ENCODE measurements at regions not wholly inside any gene's neighbourhood (a gene's known extent, or its start where the extent isn't known, plus 50 kb on each side); places are given as distances from the start of the nearest gene placed in this dataset.
"Not testable (repeated sequence)": the region's sequence is repeated elsewhere in the genome, so short reads cannot be mapped to it uniquely, and the experiment has no call there.

DNA sequence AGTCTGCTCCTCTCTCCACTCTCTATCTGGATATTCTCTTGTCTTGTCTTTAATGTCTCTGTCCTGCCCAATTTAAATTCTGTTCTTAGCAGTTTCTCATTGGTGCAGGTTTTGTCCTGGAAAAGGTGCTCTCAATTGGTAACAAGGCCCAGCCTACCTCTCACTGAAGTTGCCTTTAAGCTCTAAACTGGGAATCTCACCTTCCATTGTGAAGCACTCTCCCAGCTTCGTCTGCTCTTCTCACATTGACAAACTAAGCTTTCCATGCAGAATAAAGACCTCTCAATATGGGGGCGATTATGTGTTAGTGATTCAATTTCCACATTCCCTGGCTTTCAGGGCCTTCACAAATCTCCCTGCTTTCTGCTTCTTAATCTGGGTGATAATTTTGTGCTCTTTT is 1712.2 kb downstream of the GRIK2 start (continued):
- TF ChIP-seq, protein P1, sequence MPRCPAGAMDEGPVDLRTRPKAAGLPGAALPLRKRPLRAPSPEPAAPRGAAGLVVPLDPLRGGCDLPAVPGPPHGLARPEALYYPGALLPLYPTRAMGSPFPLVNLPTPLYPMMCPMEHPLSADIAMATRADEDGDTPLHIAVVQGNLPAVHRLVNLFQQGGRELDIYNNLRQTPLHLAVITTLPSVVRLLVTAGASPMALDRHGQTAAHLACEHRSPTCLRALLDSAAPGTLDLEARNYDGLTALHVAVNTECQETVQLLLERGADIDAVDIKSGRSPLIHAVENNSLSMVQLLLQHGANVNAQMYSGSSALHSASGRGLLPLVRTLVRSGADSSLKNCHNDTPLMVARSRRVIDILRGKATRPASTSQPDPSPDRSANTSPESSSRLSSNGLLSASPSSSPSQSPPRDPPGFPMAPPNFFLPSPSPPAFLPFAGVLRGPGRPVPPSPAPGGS (CRISPR knock-in tag; IDR thresholded peaks at IDR 0.05), result no peak

DNA sequence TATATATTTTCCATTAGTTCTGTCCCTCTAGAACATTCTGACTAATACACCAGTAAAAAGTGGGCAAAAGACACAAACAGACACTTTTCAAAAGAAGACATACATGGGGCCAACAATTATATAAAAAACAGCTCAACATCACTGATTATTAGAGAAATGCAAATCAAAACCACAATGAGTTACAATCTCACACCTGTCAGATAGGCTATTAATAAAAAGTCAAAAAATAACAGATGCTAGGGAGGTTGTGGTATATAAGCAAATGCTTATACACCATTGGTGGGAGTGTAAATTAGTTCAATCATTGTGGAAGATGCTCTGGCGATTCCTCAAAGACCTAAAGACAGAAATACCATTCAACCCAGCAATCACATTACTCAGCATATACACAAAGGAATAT is 1707.8 kb downstream of the GRIK2 start:
- Histone ChIP-seq H3K36me3 (replicated peaks in 1 of 2; ENCODE audit: control insufficient read depth in 1 of 2, insufficient read depth in 2 of 2, low read length in 2 of 2) (no peaks in the 10 kb centered on the region), H3K79me2 (ENCODE audit: insufficient read depth, low read length) (no peaks in the 10 kb centered on the region), H3K27ac (ENCODE audit: extremely low read length, insufficient read depth, low read length) (no peak overlapping the region), H3K4me3 (replicated peaks in 1 of 3; ENCODE audit: insufficient read depth in 1 of 3, low read depth in 2 of 3, low read length in 3 of 3) (no peak overlapping the region), H3K4me1 (ENCODE audit: insufficient read depth, low read length) (no peaks in the 10 kb centered on the region), H3K9me3 (ENCODE audit: low read length) (no peaks in the 10 kb centered on the region), H3K4me2 (ENCODE audit: low read depth, low read length) (no peak overlapping the region), H2AFZ (ENCODE audit: low read length) (no peak overlapping the region), H4K20me1 (ENCODE audit: insufficient read depth, low read length) (no peaks in the 10 kb centered on the region), H3K27me3 (ENCODE audit: control insufficient read depth in 1 of 2, insufficient read depth in 2 of 2, low read length in 2 of 2) (no peaks in the 10 kb centered on the region), H3K9ac (ENCODE audit: insufficient read depth, low read depth, low read length) (no peak overlapping the region)
- intact Hi-C loops (cut with micrococcal nuclease; ENCODE audit: unreplicated experiment), result no loop called here
- TF ChIP-seq ZNF383 (CRISPR knock-in tag; IDR thresholded peaks at IDR 0.05; ENCODE audit: borderline replicate concordance), result no peak
- TF ChIP-seq, protein P2, sequence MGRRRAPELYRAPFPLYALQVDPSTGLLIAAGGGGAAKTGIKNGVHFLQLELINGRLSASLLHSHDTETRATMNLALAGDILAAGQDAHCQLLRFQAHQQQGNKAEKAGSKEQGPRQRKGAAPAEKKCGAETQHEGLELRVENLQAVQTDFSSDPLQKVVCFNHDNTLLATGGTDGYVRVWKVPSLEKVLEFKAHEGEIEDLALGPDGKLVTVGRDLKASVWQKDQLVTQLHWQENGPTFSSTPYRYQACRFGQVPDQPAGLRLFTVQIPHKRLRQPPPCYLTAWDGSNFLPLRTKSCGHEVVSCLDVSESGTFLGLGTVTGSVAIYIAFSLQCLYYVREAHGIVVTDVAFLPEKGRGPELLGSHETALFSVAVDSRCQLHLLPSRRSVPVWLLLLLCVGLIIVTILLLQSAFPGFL (CRISPR knock-in tag; IDR thresholded peaks at IDR 0.05), result no peak
- 72% methylated on average over 1 of the region's 1 CpG for WGBS (ENCODE audit: low lambda C conversion rate)
- FAIRE-seq (no peak), DNase-seq (ENCODE audit: low spot score) (no peak), ATAC-seq (no peak)
- ChIA-PET POLR2A (no interaction called here), CTCF (ENCODE audit: low intra/inter-chr PET ratio, low total read pairs) (no interaction called here)
- in situ Hi-C loops (cut with HindIII; ENCODE audit: extremely low pct_ligation_motif_present, low pct_unique_long_range_greater_than_20kb), result no loop called here
- no TSS peak for BruUV-seq (replicated peaks)

DNA sequence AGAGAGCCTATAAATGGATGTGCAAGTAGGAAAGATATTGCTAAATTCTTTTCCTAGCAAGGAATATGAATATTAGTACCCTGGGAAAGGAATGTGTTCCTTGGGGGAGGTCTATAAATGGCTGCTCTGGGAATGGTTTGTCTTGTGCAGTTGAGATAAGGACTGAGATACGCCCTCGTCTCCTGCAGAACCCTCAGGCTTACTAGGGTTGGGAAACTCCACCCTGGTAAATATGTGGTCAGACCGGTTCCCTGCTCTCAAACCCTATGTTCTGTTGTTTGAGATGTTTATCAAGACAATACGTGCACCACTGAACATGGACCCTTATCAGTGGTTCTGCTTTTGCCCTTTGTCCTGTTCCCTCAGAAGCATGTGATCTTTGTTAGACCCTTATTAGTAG is 1698.9 kb downstream of the GRIK2 start:
- 0% methylated on average over 3 of the region's 4 CpGs for WGBS (ENCODE audit: low lambda C conversion rate)
- FAIRE-seq; H3K79me2 ChIP-seq (ENCODE audit: insufficient read depth, low read length); H3K27ac ChIP-seq (ENCODE audit: extremely low read length, insufficient read depth, low read length); H4K20me1 ChIP-seq (ENCODE audit: insufficient read depth, low read length); POLR2A ChIA-PET; H3K4me1 ChIP-seq (ENCODE audit: insufficient read depth, low read length); H3K27me3 ChIP-seq (ENCODE audit: control insufficient read depth in 1 of 2, insufficient read depth in 2 of 2, low read length in 2 of 2); ATAC-seq; CTCF ChIA-PET (ENCODE audit: low intra/inter-chr PET ratio, low total read pairs); intact Hi-C loops (cut with micrococcal nuclease; ENCODE audit: unreplicated experiment); H3K36me3 ChIP-seq (replicated peaks in 1 of 2; ENCODE audit: control insufficient read depth in 1 of 2, insufficient read depth in 2 of 2, low read length in 2 of 2); BruUV-seq (replicated peaks); H2AFZ ChIP-seq (ENCODE audit: low read length); DNase-seq (ENCODE audit: low spot score); H3K4me3 ChIP-seq (replicated peaks in 1 of 3; ENCODE audit: insufficient read depth in 1 of 3, low read depth in 2 of 3, low read length in 3 of 3); in situ Hi-C loops (cut with HindIII; ENCODE audit: extremely low pct_ligation_motif_present, low pct_unique_long_range_greater_than_20kb); H3K9ac ChIP-seq (ENCODE audit: insufficient read depth, low read depth, low read length); H3K4me2 ChIP-seq (ENCODE audit: low read depth, low read length); H3K9me3 ChIP-seq (ENCODE audit: low read length): not testable (repeated sequence)

All from HepG2 (cell line).